ENCODE measurements at regions not wholly inside any gene's neighbourhood (a gene's known extent, or its start where the extent isn't known, plus 50 kb on each side); places are given as distances from the start of the nearest gene placed in this dataset.

DNA sequence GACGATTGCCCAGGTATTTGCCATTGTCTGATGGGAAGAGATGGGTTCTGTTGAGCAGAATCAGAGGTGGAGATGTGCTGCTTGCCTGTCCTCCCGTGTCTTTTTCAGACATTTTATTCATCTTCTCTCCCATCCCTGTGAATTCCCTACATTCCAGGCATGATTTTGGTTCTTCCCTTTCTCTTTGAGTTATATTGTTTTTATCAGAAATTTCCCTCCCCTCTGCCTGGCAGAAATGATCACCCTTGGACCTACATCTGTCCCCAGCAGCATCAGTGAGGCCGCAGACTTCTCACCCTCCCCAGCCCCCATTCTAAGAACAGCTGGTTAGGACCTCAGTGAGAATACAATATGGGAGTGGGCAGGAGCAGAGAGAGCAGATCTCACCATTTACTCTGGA is 640.2 kb downstream of the CCDC171 start:
- Mint-ChIP-seq H3K4me1 (ENCODE audit: low read depth) (no peaks in the 10 kb centered on the region), H3K4me3 (no peak overlapping the region), H3K27ac (no peak overlapping the region), H3K27me3 (no peaks in the 10 kb centered on the region), H3K36me3 (ENCODE audit: low read depth) (no peaks in the 10 kb centered on the region), H3K9me3 (peaks cover 9% of the 10 kb centered on the region)
- TF ChIP-seq, protein P1, sequence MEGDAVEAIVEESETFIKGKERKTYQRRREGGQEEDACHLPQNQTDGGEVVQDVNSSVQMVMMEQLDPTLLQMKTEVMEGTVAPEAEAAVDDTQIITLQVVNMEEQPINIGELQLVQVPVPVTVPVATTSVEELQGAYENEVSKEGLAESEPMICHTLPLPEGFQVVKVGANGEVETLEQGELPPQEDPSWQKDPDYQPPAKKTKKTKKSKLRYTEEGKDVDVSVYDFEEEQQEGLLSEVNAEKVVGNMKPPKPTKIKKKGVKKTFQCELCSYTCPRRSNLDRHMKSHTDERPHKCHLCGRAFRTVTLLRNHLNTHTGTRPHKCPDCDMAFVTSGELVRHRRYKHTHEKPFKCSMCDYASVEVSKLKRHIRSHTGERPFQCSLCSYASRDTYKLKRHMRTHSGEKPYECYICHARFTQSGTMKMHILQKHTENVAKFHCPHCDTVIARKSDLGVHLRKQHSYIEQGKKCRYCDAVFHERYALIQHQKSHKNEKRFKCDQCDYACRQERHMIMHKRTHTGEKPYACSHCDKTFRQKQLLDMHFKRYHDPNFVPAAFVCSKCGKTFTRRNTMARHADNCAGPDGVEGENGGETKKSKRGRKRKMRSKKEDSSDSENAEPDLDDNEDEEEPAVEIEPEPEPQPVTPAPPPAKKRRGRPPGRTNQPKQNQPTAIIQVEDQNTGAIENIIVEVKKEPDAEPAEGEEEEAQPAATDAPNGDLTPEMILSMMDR (IDR thresholded peaks at IDR 0.05): no peak
- POLR2A ChIA-PET: no interaction called here
- intact Hi-C loops (cut with DNase I, micrococcal nuclease): no loop called here
- CTCF ChIA-PET: no interaction called here
- ATAC-seq (ENCODE audit: poor library complexity) (no peak), DNase-seq (no peak)
- H3K27me3 ChIP-seq (ENCODE audit: control insufficient read depth in 1 of 2, insufficient read depth in 2 of 2, low read length in 2 of 2): no peaks in the 10 kb centered on the region
- no peaks in the 10 kb centered on the region for H3K36me3 ChIP-seq (ENCODE audit: insufficient read depth, low read length)
- H3K9me3 ChIP-seq (ENCODE audit: control insufficient read depth in 1 of 2, insufficient read depth in 1 of 2, low read length in 2 of 2): peaks cover 0 to 18% of the 10 kb centered on the region in 2 experiments
- H3K27ac ChIP-seq (ENCODE audit: low read depth in 1 of 2, low read length in 2 of 2): no peak overlapping the region
- no peak overlapping the region for H3K4me3 ChIP-seq (ENCODE audit: low read length)
- H3K4me1 ChIP-seq (ENCODE audit: insufficient read depth, low read length): no peaks in the 10 kb centered on the region

DNA sequence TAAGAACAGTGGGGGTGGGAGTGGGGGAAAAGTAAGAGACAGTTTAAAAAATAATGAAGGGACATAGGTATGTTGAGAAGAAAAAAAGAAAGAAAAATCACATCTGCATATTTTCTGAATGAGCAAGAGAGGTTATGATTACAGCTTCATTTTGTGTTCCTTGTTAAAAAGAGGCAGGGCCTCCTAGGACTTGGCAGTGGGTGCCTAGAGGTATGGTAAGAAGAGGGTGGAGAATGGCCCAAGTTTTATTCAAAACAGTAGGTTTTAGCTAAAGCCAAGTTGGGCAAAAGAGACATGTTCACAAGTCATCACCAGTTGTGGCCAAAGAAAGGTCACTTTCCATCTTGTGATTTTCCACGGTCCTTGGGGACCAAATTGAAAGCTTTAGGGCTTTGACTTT is 643.4 kb downstream of the CCDC171 start:
- ATAC-seq (ENCODE audit: poor library complexity) (no peak), DNase-seq (no peak)
- POLR2A ChIA-PET: no interaction called here
- Mint-ChIP-seq H3K36me3 (ENCODE audit: low read depth) (no peaks in the 10 kb centered on the region), H3K4me3 (no peak overlapping the region), H3K27me3 (no peaks in the 10 kb centered on the region), H3K27ac (no peak overlapping the region), H3K4me1 (ENCODE audit: low read depth) (no peaks in the 10 kb centered on the region), H3K9me3 (no peaks in the 10 kb centered on the region)
- TF ChIP-seq, protein P1 (IDR thresholded peaks at IDR 0.05): no peak
- Histone ChIP-seq H3K36me3 (ENCODE audit: insufficient read depth, low read length) (no peaks in the 10 kb centered on the region), H3K9me3 (ENCODE audit: control insufficient read depth in 1 of 2, insufficient read depth in 1 of 2, low read length in 2 of 2) (peaks cover 0 to 17% of the 10 kb centered on the region in 2 experiments), H3K4me3 (ENCODE audit: low read length) (no peak overlapping the region), H3K27ac (ENCODE audit: low read depth in 1 of 2, low read length in 2 of 2) (no peak overlapping the region), H3K27me3 (ENCODE audit: control insufficient read depth in 1 of 2, insufficient read depth in 2 of 2, low read length in 2 of 2) (no peaks in the 10 kb centered on the region), H3K4me1 (ENCODE audit: insufficient read depth, low read length) (no peaks in the 10 kb centered on the region)
- intact Hi-C loops (cut with DNase I, micrococcal nuclease): no loop called here
- CTCF ChIA-PET: no interaction called here

DNA sequence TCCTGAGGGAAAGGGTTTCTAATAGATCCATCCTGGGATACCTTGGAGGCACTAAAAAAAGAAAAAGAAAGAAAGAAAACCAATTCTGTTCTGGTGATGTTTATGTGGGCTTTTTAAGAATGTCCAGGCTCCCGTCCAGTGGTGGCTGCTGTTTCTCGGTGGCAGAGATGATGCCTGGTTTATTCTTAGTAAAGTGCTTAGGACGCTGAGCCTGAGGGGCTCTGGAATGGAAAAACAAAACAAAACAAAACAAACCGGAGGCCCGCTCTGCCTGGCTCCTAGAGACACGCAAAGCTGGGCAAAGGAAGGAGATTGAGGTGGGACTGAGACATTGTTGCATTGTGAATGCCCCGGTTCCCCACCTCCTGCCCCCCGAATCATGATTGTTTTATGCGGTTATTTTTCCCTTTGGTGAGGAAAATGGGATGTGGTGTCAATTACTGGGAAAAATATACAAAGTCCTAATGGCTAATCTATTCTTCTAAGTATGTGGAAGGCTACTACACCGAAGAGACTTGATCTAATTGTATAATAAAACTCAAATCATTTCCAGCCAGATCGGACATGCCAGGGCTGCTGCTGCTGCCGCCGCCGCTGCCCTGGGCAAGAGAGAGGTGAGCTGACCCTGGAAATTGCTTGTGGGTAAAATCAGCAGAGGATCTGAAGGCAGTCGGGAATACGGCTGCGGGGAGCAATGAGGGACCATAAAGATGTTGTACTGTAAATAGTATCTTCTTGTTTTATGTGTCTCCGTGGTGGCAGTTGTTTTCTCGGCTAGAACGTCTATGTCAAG is 644.9 kb downstream of the CCDC171 start:
- no peak overlapping the region for H3K4me3 Mint-ChIP-seq
- no peak overlapping the region for H3K27ac Mint-ChIP-seq
- DNase-seq (no peak), ATAC-seq (ENCODE audit: poor library complexity) (no peak)
- Histone ChIP-seq H3K9me3 (ENCODE audit: control insufficient read depth in 1 of 2, insufficient read depth in 1 of 2, low read length in 2 of 2) (peaks cover 0 to 12% of the 10 kb centered on the region in 2 experiments), H3K4me1 (ENCODE audit: insufficient read depth, low read length) (no peaks in the 10 kb centered on the region), H3K4me3 (ENCODE audit: low read length) (no peak overlapping the region), H3K27ac (ENCODE audit: low read depth in 1 of 2, low read length in 2 of 2) (no peak overlapping the region), H3K27me3 (ENCODE audit: control insufficient read depth in 1 of 2, insufficient read depth in 2 of 2, low read length in 2 of 2) (no peaks in the 10 kb centered on the region), H3K36me3 (ENCODE audit: insufficient read depth, low read length) (no peaks in the 10 kb centered on the region)
- CTCF ChIA-PET: no interaction called here
- H3K27me3 Mint-ChIP-seq: no peaks in the 10 kb centered on the region
- no peaks in the 10 kb centered on the region for H3K9me3 Mint-ChIP-seq
- intact Hi-C loops (cut with DNase I, micrococcal nuclease): no loop called here
- POLR2A ChIA-PET: no interaction called here
- TF ChIP-seq, protein P1 (IDR thresholded peaks at IDR 0.05): no peak
- no peaks in the 10 kb centered on the region for H3K36me3 Mint-ChIP-seq (ENCODE audit: low read depth)
- no peaks in the 10 kb centered on the region for H3K4me1 Mint-ChIP-seq (ENCODE audit: low read depth)

All from CD4-positive, alpha-beta T cell (primary cell).